H1 (cell line): ENCODE measurements at regions not wholly inside any gene's neighbourhood (a gene's known extent, or its start where the extent isn't known, plus 50 kb on each side); places are given as distances from the start of the nearest gene placed in this dataset.
A peak's percentile ranks its signal among the peaks of the same experiment; 100 is the strongest.

Experiments
- ASH2L ChIP-seq: fragments of 200-600, 300-600 bp; sonication (generic); IDR thresholded peaks from one replicate; pipeline ENCODE4 v1.7.1; 2017; ENCODE audit warnings: low read length
- BCL11A ChIP-seq, 2 experiments: IDR thresholded peaks; one replicate each; pipeline ENCODE4 v1.6.1; 2011; ENCODE audit warnings: low read depth in 2 of 2, low read length in 2 of 2, mild to moderate bottlenecking in 2 of 2
- BRCA1 ChIP-seq: IDR thresholded peaks from 2 replicates; pipeline ENCODE4 v1.6.1; 2012; ENCODE audit warnings: low read depth, low read length, improper control_type of control experiment
- CHD1 ChIP-seq: IDR thresholded peaks from 2 replicates; pipeline ENCODE4 v1.6.1; 2012; ENCODE audit warnings: low read depth, low read length, improper control_type of control experiment
- CHD2 ChIP-seq: IDR thresholded peaks from 2 replicates; pipeline ENCODE4 v1.6.1; 2012; ENCODE audit warnings: low read length, improper control_type of control experiment
- CREB1 ChIP-seq: IDR thresholded peaks from 2 replicates; pipeline ENCODE4 v1.6.1; 2012; ENCODE audit warnings: inconsistent platforms
- CTCF ChIP-seq, 3 experiments: IDR thresholded peaks; 1 replicate in 2 of 3; 2 replicates in 1 of 3; pipeline versions ENCODE4 v1.5.1 to v1.6.1; 2011; ENCODE audit warnings: low read length in 3 of 3, mild to moderate bottlenecking in 3 of 3, inconsistent platforms in 2 of 3, low read depth in 1 of 3, moderate library complexity in 1 of 3; ENCODE audit not compliant: insufficient read depth in 1 of 3; ENCODE audit errors: control extremely low read depth in 1 of 3
- EGR1 ChIP-seq: IDR thresholded peaks from 2 replicates; pipeline ENCODE4 v1.6.1; 2011; ENCODE audit warnings: low read depth, low read length, borderline replicate concordance
- EZH2 ChIP-seq: fragments of 200-600 bp; sonication (generic); IDR thresholded peaks from 2 replicates; pipeline ENCODE4 v1.7.1; 2012; ENCODE audit warnings: low read depth, mild to moderate bottlenecking, moderate library complexity, low read length, inconsistent platforms; ENCODE audit not compliant: severe bottlenecking
- GTF2F1 ChIP-seq: IDR thresholded peaks from 2 replicates; pipeline ENCODE4 v1.6.1; 2012; ENCODE audit warnings: low read depth, low read length, improper control_type of control experiment, borderline replicate concordance
- HDAC2 ChIP-seq, 2 experiments: fragments of 300-600 bp in 1 of 2; sonication (generic) in 1 of 2; IDR thresholded peaks; 2 replicates each; pipeline ENCODE4 v1.6.1; 2011 to 2012; ENCODE audit warnings: low read depth in 2 of 2, low read length in 2 of 2, mild to moderate bottlenecking in 2 of 2, moderate library complexity in 2 of 2, borderline replicate concordance in 1 of 2, inconsistent platforms in 1 of 2
- PHF8 ChIP-seq: fragments of 200-600 bp; sonication (generic); conservative IDR thresholded peaks from 2 replicates; pipeline ENCODE4 v1.7.1; 2012; ENCODE audit warnings: low read depth, mild to moderate bottlenecking, inconsistent platforms, low read length, moderate library complexity
- RFX5 ChIP-seq: IDR thresholded peaks from 2 replicates; pipeline ENCODE4 v1.6.1; 2011; ENCODE audit warnings: low read depth, low read length, improper control_type of control experiment, borderline replicate concordance
- SAP30 ChIP-seq: fragments of 300-600 bp; sonication (generic); IDR thresholded peaks from 2 replicates; pipeline ENCODE4 v1.7.1; 2012; ENCODE audit warnings: low read length, moderate library complexity, mild to moderate bottlenecking, inconsistent platforms; ENCODE audit not compliant: insufficient read depth, insufficient replicate concordance
- SP2 ChIP-seq: IDR thresholded peaks from 2 replicates; pipeline ENCODE4 v1.6.1; 2012; ENCODE audit warnings: mild to moderate bottlenecking, low read length, inconsistent platforms
- SRF ChIP-seq: IDR thresholded peaks from 2 replicates; pipeline ENCODE4 v1.6.1; 2011; ENCODE audit warnings: mild to moderate bottlenecking, low read depth, low read length, moderate library complexity
- TAF7 ChIP-seq: optimal IDR thresholded peaks from 2 replicates; pipeline ENCODE3; 2011; ENCODE audit warnings: low read depth, mild to moderate bottlenecking, inconsistent platforms, low read length, moderate library complexity, borderline replicate concordance
- TCF12 ChIP-seq: IDR thresholded peaks from 2 replicates; pipeline ENCODE4 v1.6.1; 2011; ENCODE audit warnings: low read depth, mild to moderate bottlenecking, low read length
- TEAD4 ChIP-seq: IDR thresholded peaks from 2 replicates; pipeline ENCODE4 v1.6.1; 2012; ENCODE audit warnings: low read depth, low read length, inconsistent platforms, mixed read lengths
- YY1 ChIP-seq: IDR thresholded peaks from 2 replicates; pipeline ENCODE4 v1.6.1; 2011; ENCODE audit warnings: low read depth, mild to moderate bottlenecking, low read length
- TF ChIP-seq, protein P1 (sequence below): IDR thresholded peaks from 2 replicates; pipeline ENCODE4 v1.6.1; 2012; ENCODE audit warnings: inconsistent platforms
- TF ChIP-seq, protein P2 (sequence below): IDR thresholded peaks from 2 replicates; pipeline ENCODE4 v1.6.1; 2012; ENCODE audit warnings: inconsistent platforms

DNA sequence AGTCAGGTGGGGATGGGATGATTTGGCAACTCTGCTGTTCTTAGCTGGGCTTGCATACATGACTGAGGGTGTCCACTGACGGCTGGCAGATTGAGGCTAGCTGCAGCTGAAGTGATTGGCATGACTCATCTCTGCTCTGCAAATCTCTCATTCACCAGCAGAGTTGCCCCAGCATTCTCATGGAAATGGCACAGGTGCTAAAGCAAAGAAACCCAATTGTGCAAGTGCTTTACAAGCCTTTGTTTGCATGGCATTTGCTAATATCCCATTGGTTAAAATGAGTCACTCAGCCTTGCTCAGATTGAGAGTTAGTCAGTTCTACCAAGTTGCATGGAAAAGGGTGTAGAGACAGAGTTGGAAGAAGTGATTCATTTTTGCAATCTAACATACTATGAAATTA, 389.7 kb upstream of the FAR2 start (continued):
- no peak for TF ChIP-seq YY1
- peak; percentile 55; the same call in 1 of the 2 replicates for TF ChIP-seq CHD2
- TF ChIP-seq CHD1: no peak
- TF ChIP-seq EZH2: no peak
- peak; percentile 99 for TF ChIP-seq TCF12
- no peak for TF ChIP-seq BRCA1
- no peak for TF ChIP-seq SAP30
- TF ChIP-seq, protein P1, sequence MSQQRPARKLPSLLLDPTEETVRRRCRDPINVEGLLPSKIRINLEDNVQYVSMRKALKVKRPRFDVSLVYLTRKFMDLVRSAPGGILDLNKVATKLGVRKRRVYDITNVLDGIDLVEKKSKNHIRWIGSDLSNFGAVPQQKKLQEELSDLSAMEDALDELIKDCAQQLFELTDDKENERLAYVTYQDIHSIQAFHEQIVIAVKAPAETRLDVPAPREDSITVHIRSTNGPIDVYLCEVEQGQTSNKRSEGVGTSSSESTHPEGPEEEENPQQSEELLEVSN: no peak
- no peak for TF ChIP-seq GTF2F1
- peak in 1 of 2 experiments; percentile 43 for TF ChIP-seq BCL11A (IDR thresholded peaks at IDR 0.05; ENCODE audit: low read depth in 2 of 2, low read length in 2 of 2)
- no peak; a peak in 1 of 4 replicates for TF ChIP-seq HDAC2 (IDR thresholded peaks at IDR 0.05; ENCODE audit: borderline replicate concordance in 1 of 2, low read depth in 2 of 2, low read length in 2 of 2)
- no peak for TF ChIP-seq EGR1
- TF ChIP-seq RFX5: no peak
- peak in 1 of 3 experiments; percentile 32; a peak in 1 of 4 replicates for TF ChIP-seq CTCF (IDR thresholded peaks at IDR 0.05; ENCODE audit: control extremely low read depth in 1 of 3, insufficient read depth in 1 of 3, low read depth in 1 of 3, low read length in 3 of 3)
- peak; percentile 60 for TF ChIP-seq TEAD4
- TF ChIP-seq, protein P2, sequence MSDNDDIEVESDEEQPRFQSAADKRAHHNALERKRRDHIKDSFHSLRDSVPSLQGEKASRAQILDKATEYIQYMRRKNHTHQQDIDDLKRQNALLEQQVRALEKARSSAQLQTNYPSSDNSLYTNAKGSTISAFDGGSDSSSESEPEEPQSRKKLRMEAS: peak; percentile 34; the same call in 1 of the 2 replicates
- TF ChIP-seq CREB1: no peak
- TF ChIP-seq SRF: no peak
- no peak for TF ChIP-seq PHF8
- TF ChIP-seq SP2: no peak
- TF ChIP-seq TAF7: no peak
- TF ChIP-seq ASH2L: no peak
